ENCODE measurements at regions not wholly inside any gene's neighbourhood (a gene's known extent, or its start where the extent isn't known, plus 50 kb on each side); places are given as distances from the start of the nearest gene placed in this dataset.

DNA sequence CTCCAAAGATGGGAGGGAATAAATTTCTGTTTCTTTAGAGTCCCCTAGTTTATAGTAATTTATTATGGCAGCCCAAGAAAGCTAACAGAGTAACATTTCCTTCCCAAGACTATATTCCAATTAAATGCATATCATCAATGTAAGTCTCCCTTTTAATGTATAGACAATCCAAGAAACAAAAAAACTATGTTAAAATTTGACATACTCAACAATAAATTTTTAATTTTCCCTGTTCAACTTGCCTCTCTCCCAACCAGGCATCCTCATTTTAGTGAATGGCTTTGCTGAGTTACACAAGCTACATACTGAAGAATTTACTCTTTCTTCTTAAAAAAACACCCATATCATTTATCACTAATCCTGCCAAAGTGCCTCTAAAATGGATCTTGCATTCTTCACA is 1357.7 kb downstream of the PCDH9 start:
- TF ChIP-seq CTCF (conservative IDR thresholded peaks at IDR 0.05; ENCODE audit: low read length) (no peak), EZH2phosphoT487 (IDR thresholded peaks at IDR 0.05; ENCODE audit: borderline replicate concordance) (no peak)

Measured in Loucy (cell line).